ENCODE measurements at regions not wholly inside any gene's neighbourhood (a gene's known extent, or its start where the extent isn't known, plus 50 kb on each side); places are given as distances from the start of the nearest gene placed in this dataset.

DNA sequence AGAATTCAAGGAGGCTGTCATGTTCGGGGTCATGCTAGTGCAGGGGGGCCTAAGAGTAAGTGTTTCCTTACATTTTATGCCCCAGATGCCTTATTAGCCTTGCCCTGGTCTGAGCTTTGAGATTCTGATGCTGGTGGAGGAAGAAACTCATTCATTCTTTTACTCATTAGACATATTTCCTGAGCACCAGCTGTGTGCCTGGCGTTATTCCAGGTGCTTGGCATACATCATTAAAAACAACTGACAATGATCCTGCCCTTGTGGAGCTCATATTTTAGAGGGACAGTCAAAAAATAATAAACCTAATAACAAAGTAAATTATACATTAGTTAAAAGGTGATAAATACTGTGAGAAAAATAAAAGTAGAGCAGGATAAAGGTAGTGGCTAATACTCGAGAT is 138.9 kb upstream of the SGCD start:
- DNase-seq (ENCODE audit: low spot score), result no peak
- no peaks in the 10 kb centered on the region for H3K9me3 ChIP-seq (ENCODE audit: low read length)
- ChIA-PET CTCF (ENCODE audit: unreplicated experiment) (no interaction called here), POLR2A (no interaction called here)
- no peak overlapping the region for H3K27ac ChIP-seq (ENCODE audit: low read depth, low read length, poor library complexity, severe bottlenecking)
- H3K9me2 ChIP-seq (ENCODE audit: insufficient read depth, low read length), result no peaks in the 10 kb centered on the region
- no peaks in the 10 kb centered on the region for H3K79me2 ChIP-seq (ENCODE audit: insufficient read depth, low read depth, low read length)
- no peak overlapping the region for H3K4me3 ChIP-seq (ENCODE audit: low read depth, low read length, poor library complexity, severe bottlenecking)
- H4K20me1 ChIP-seq (ENCODE audit: insufficient read depth, low read length), result no peaks in the 10 kb centered on the region
- no peak overlapping the region for H2AFZ ChIP-seq (ENCODE audit: low read length)
- H3K36me3 ChIP-seq (ENCODE audit: insufficient read depth, low read length), result no peaks in the 10 kb centered on the region
- intact Hi-C loops (cut with micrococcal nuclease; ENCODE audit: unreplicated experiment), result no loop called here
- H3K4me1 ChIP-seq (ENCODE audit: insufficient read depth, low read length, poor library complexity, severe bottlenecking), result no peaks in the 10 kb centered on the region
- BruUV-seq (replicated peaks), result no TSS peak
- H3K4me2 ChIP-seq (ENCODE audit: low read length), result no peak overlapping the region
- TF ChIP-seq EZH2phosphoT487 (IDR thresholded peaks at IDR 0.05; ENCODE audit: borderline replicate concordance, low read depth, low read length) (no peak), CTCF (conservative IDR thresholded peaks at IDR 0.05; ENCODE audit: low read length) (no peak)

DNA sequence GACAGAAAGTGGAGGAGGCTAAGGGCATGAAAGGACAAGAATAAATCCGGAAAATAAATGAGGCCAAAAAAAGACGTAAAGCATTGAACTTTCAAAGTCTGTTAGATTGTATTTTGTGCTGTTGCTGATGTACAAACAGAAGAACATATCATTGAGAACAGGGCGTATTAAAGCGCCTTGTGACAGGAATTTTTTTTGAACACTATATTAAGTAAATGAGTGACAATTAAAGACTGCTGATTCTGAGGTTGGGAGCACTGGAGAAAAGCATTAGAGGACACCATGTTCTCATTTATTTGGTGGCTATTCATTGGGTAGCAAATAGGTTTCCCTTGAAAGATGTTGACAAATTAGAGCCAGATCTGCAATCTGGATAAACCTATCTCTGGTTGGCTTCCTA is 137.3 kb upstream of the SGCD start:
- no peaks in the 10 kb centered on the region for H3K79me2 ChIP-seq (ENCODE audit: insufficient read depth, low read depth, low read length)

DNA sequence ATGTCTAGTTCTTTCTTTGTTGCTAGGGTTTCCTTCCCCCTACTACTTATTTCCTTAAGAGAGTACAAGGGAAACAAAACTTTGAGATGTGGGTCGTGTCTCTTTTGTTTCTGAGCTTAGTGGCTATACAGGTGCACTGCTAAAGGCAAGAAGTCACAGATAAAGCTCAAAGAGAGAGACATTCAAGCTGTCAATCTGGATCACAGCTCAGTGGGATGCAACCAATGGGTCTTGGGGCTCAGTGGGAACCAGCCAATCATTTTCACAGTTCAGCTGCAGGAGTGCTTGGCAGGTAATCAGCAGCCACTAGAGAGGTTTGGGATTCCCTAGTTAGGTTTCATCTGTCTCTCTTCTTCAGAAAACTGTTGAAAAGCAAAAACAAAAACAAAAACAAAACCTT is 135.4 kb upstream of the SGCD start:
- ChIA-PET CTCF (ENCODE audit: unreplicated experiment) (no interaction called here), POLR2A (no interaction called here)
- Histone ChIP-seq H3K9me3 (ENCODE audit: low read length) (no peaks in the 10 kb centered on the region), H3K36me3 (ENCODE audit: insufficient read depth, low read length) (no peaks in the 10 kb centered on the region), H4K20me1 (ENCODE audit: insufficient read depth, low read length) (no peaks in the 10 kb centered on the region), H3K9me2 (ENCODE audit: insufficient read depth, low read length) (no peaks in the 10 kb centered on the region), H3K79me2 (ENCODE audit: insufficient read depth, low read depth, low read length) (no peaks in the 10 kb centered on the region), H3K4me1 (ENCODE audit: insufficient read depth, low read length, poor library complexity, severe bottlenecking) (no peaks in the 10 kb centered on the region), H3K27ac (ENCODE audit: low read depth, low read length, poor library complexity, severe bottlenecking) (no peak overlapping the region), H3K4me3 (ENCODE audit: low read depth, low read length, poor library complexity, severe bottlenecking) (no peak overlapping the region), H3K4me2 (ENCODE audit: low read length) (no peak overlapping the region), H2AFZ (ENCODE audit: low read length) (no peak overlapping the region)
- TF ChIP-seq EZH2phosphoT487 (IDR thresholded peaks at IDR 0.05; ENCODE audit: borderline replicate concordance, low read depth, low read length) (no peak), CTCF (conservative IDR thresholded peaks at IDR 0.05; ENCODE audit: low read length) (no peak)
- intact Hi-C loops (cut with micrococcal nuclease; ENCODE audit: unreplicated experiment), result no loop called here
- no peak for DNase-seq (ENCODE audit: low spot score)
- BruUV-seq (replicated peaks), result no TSS peak

More for the DNA sequence above, 137.3 kb upstream of the SGCD start:
- ChIA-PET POLR2A (no interaction called here), CTCF (ENCODE audit: unreplicated experiment) (no interaction called here)
- TF ChIP-seq EZH2phosphoT487 (IDR thresholded peaks at IDR 0.05; ENCODE audit: borderline replicate concordance, low read depth, low read length) (no peak), CTCF (conservative IDR thresholded peaks at IDR 0.05; ENCODE audit: low read length) (no peak)
- H3K4me2 ChIP-seq (ENCODE audit: low read length), result no peak overlapping the region
- intact Hi-C loops (cut with micrococcal nuclease; ENCODE audit: unreplicated experiment), result no loop called here
- H3K36me3 ChIP-seq (ENCODE audit: insufficient read depth, low read length), result no peaks in the 10 kb centered on the region
- H3K4me3 ChIP-seq (ENCODE audit: low read depth, low read length, poor library complexity, severe bottlenecking), result no peak overlapping the region
- H3K4me1 ChIP-seq (ENCODE audit: insufficient read depth, low read length, poor library complexity, severe bottlenecking), result no peaks in the 10 kb centered on the region
- H3K9me2 ChIP-seq (ENCODE audit: insufficient read depth, low read length), result no peaks in the 10 kb centered on the region
- BruUV-seq (replicated peaks), result no TSS peak
- no peak overlapping the region for H3K27ac ChIP-seq (ENCODE audit: low read depth, low read length, poor library complexity, severe bottlenecking)
- H3K9me3 ChIP-seq (ENCODE audit: low read length), result no peaks in the 10 kb centered on the region
- no peak overlapping the region for H2AFZ ChIP-seq (ENCODE audit: low read length)
- no peak for DNase-seq (ENCODE audit: low spot score)
- H4K20me1 ChIP-seq (ENCODE audit: insufficient read depth, low read length), result no peaks in the 10 kb centered on the region
